Activated CD4-positive, alpha-beta T cell treated with anti-CD3 and anti-CD28 coated beads, Interleukin-2, amount 10 ng/mL, durations not matched to agents 7 days and 5 days (primary cell): ENCODE measurements at regions not wholly inside any gene's neighbourhood (a gene's known extent, or its start where the extent isn't known, plus 50 kb on each side); places are given as distances from the start of the nearest gene placed in this dataset.

ENCODE experiments used
- CTCF ChIA-PET: fragments of 350-600 bp; sonication (Branson Sonifier 250); formaldehyde crosslinking; loops from one replicate; lab custom pipeline; 2021; ENCODE audit warnings: antibody characterized with exemption; lab: Charles Lee
- POLR2A ChIA-PET: fragments of 350-600 bp; sonication (Branson Sonifier 250); formaldehyde crosslinking; loops from one replicate; lab custom pipeline; 2021; ENCODE audit warnings: antibody characterized with exemption; lab: Charles Lee
- DNase-seq: peaks from one replicate; pipeline ENCODE4 v3.0.0-alpha.2; 2020
- H3K27ac Mint-ChIP-seq: one replicate; pipeline ENCODE4 v1.8.0; 2021; ENCODE audit warnings: mild to moderate bottlenecking, moderate library complexity, mixed read lengths
- H3K27me3 Mint-ChIP-seq: one replicate; pipeline ENCODE4 v1.8.0; 2021; ENCODE audit warnings: mixed read lengths
- H3K36me3 Mint-ChIP-seq: one replicate; pipeline ENCODE4 v1.8.0; 2021; ENCODE audit warnings: low read depth, mixed read lengths
- H3K4me1 Mint-ChIP-seq: one replicate; pipeline ENCODE4 v1.8.0; 2021; ENCODE audit warnings: mixed read lengths
- H3K4me3 Mint-ChIP-seq: one replicate; pipeline ENCODE4 v1.8.0; 2021; ENCODE audit warnings: mild to moderate bottlenecking, moderate library complexity, mixed read lengths
- H3K9me3 Mint-ChIP-seq: one replicate; pipeline ENCODE4 v1.8.0; 2021; ENCODE audit warnings: mixed read lengths

DNA sequence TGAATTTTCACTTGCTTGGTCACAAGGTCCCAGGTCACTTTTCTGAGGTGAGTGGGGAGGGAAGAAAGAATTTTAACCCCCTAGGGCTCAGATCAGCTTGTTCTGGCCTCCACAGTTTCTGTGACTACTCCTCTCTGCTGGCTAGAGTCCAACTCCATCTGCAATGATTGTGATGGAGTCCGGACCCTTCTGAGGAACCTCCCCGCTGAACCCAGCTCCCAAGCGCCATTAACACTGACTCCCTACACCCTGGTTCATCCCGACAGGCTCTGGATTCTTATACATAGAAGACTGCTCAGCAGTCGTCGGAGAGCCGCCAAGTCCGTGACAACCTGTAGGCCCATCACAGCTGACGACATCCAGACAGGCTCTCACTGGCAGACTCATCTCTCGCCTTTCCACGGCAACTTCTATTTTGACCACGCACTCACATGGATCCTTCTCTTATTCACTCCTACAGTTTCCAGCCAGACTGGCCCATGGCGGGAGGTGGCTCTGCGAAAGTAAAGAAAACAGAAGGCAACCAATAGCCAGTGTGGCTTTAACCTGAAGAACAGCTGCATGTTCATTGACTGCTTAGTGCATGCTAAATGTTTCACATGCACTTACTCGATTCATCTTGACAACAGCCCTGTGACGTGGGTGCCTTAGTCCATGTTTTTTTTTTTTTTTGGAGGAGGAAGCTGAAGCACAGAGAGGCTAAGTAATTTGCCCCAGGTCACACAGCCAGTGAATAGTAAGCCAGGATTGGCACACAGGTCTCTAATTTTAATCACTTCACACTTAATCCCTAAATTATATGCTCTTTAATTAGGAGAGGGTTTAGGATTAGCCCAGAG, 68.0 kb upstream of the PRDM11 start:
- ChIA-PET POLR2A (no interaction called here), CTCF (interaction anchor here (0.7 to 2.3 kb wide), 4 partner anchors 9 to 194 kb away, joined by 3 to 9 read pairs (median 3); no protein-coding TSS in a partner anchor)
- no peak for DNase-seq
- no peak overlapping the region for H3K4me3 Mint-ChIP-seq
- no peaks in the 10 kb centered on the region for H3K9me3 Mint-ChIP-seq
- peaks cover 32% of the 10 kb centered on the region for H3K4me1 Mint-ChIP-seq
- no peaks in the 10 kb centered on the region for H3K36me3 Mint-ChIP-seq
- no peak overlapping the region for H3K27ac Mint-ChIP-seq
- no peaks in the 10 kb centered on the region for H3K27me3 Mint-ChIP-seq

DNA sequence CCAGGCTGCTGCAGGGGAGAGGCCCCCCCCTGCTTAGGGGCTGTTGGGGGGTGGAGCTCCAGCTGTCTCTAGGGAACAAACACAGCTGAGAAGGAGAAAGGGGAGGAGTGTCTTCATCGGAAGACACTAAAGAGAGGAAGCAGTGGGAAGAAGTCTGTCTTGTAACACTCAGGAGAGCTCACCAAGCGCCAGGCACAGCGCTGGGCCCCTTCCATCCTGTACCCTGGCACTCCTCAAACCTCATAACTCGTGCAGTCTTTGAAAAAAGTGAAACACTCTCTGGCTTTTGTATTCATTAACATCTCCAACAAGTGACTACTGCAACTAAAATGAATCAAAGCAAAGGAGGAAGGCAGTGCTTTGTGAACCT, 67.4 kb upstream of the PRDM11 start:
- POLR2A ChIA-PET: no interaction called here
- DNase-seq: no peak
- CTCF ChIA-PET: interaction anchor here (0.5 to 2.3 kb wide), 5 partner anchors 9 to 160 kb away, joined by 3 to 9 read pairs (median 6); no protein-coding TSS in a partner anchor
- no peaks in the 10 kb centered on the region for H3K9me3 Mint-ChIP-seq
- peaks cover 35% of the 10 kb centered on the region for H3K4me1 Mint-ChIP-seq
- no peaks in the 10 kb centered on the region for H3K27me3 Mint-ChIP-seq
- no peaks in the 10 kb centered on the region for H3K36me3 Mint-ChIP-seq
- H3K27ac Mint-ChIP-seq: peak overlapping the region; percentile 92
- H3K4me3 Mint-ChIP-seq: no peak overlapping the region

DNA sequence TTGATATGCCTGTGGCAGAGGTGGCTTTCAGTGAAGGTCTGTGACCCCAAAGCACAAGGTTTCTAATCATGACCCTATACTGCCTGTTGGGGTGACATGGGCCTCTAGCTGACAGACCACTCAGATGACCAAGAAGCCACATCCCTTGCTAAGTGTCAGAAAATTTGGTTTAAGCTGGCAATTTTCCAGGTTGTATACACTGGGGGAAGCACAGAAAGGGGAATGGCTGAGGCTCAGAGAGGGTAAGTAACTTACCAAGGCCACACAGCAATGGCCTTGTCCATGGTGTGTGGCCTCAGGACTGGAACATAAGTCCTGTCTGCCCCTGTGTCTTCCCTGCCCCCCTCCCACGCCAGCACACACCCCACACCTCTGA, 66.9 kb upstream of the PRDM11 start:
- DNase-seq: no peak
- no peaks in the 10 kb centered on the region for H3K27me3 Mint-ChIP-seq
- H3K27ac Mint-ChIP-seq: peak overlapping the region; percentile 92
- ChIA-PET CTCF (interaction anchor here (0.5 to 2.3 kb wide), 7 partner anchors 10 to 786 kb away, joined by 3 to 9 read pairs (median 6); no protein-coding TSS in a partner anchor), POLR2A (no interaction called here)
- H3K4me3 Mint-ChIP-seq: no peak overlapping the region
- H3K36me3 Mint-ChIP-seq: no peaks in the 10 kb centered on the region
- no peaks in the 10 kb centered on the region for H3K9me3 Mint-ChIP-seq
- H3K4me1 Mint-ChIP-seq: peaks cover 35% of the 10 kb centered on the region

DNA sequence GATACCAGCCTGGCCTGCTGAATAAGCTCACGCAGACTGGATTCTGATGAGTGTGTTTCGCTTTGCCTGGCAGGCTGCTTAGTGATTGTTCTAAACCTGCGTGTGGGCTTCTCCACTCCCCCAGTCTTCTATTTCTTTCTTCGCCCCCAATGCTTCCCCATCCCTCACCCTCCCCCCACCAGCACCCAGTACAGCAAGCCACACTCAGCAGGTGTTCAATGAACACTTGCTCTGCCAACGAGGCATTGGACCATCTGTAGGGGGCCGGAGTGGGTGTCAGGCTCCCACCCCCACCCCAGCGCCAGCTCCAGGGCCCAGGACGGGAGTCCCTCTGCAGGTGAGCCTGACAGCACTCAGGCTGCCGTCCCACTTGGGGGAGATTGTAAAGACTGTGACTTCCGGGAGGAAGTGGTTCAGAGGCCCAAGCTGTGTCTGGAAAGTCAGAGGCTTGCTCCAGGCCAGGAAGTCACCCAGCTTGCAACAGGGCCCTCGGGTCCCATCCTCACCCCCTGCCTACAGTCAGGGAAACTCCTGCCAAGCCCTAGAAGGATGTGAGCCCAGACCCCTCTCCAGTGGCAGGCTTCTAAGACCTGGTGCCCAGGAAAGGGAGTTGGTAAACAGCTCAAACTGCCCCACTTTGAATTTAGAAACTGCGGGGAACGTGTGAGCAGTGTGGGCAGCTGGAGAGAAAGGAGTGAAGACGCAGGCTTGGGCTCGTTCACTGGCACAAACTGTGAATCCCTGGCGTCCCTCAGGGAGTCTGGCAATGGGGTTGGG, 66.3 kb upstream of the PRDM11 start:
- Mint-ChIP-seq H3K27ac (peak overlapping the region; percentile 92), H3K27me3 (no peaks in the 10 kb centered on the region), H3K9me3 (no peaks in the 10 kb centered on the region), H3K4me1 (peaks cover 35% of the 10 kb centered on the region), H3K36me3 (no peaks in the 10 kb centered on the region), H3K4me3 (peak overlapping the region; percentile 26)
- ChIA-PET CTCF (interaction anchor here (0.6 to 2.3 kb wide), 10 partner anchors 11 to 785 kb away, joined by 3 to 9 read pairs (median 5); no protein-coding TSS in a partner anchor), POLR2A (interaction anchor here (0.6 kb wide), 1 partner anchor 137 kb away, joined by 4 read pairs; no protein-coding TSS in a partner anchor)
- peak; percentile 63 for DNase-seq

DNA sequence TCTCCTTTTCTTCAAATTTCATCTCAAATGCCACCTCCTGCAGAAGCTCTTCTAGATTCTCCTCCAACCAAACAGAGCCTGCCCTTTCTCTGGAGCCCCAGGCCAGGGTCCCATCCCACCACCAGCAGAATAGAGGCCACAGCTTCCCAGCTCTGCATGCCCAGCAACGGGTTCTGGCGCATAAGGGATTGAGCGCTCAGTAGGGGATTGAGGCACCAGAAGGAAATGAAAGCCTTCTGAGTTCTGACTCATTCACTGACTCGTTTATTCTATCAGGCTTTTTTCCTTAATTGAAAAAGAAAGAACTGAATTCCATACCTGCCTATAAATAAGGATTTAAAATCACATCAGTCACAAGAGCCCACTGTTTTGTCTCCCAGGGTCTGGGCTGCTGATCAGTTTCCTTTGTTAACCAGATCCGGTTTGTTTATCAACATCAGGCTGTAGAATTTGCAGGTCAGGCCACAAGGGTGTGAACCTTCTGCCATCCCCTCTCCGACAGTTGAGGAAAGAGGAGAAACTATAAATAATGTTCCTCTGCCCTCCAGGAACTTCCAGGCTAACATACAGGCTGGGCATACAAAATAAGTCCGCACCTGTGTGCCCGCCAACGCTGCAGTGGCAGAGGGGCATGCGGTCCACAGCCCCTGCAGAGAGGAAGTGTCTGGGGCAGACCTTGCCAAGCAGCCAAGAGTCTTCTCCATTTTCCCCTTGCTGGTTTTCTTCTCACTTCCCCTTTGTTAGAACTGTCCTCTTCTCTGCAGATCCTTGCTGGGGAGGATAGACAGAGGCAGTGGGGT, 63.5 kb upstream of the PRDM11 start:
- no peak for DNase-seq
- H3K4me3 Mint-ChIP-seq: no peak overlapping the region
- no peaks in the 10 kb centered on the region for H3K27me3 Mint-ChIP-seq
- H3K36me3 Mint-ChIP-seq: no peaks in the 10 kb centered on the region
- H3K4me1 Mint-ChIP-seq: peaks cover 35% of the 10 kb centered on the region
- no peak overlapping the region for H3K27ac Mint-ChIP-seq
- ChIA-PET POLR2A (no interaction called here), CTCF (interaction anchor here (1.1 kb wide), 1 partner anchor 147 kb away, joined by 3 read pairs; no protein-coding TSS in a partner anchor)
- H3K9me3 Mint-ChIP-seq: no peaks in the 10 kb centered on the region

DNA sequence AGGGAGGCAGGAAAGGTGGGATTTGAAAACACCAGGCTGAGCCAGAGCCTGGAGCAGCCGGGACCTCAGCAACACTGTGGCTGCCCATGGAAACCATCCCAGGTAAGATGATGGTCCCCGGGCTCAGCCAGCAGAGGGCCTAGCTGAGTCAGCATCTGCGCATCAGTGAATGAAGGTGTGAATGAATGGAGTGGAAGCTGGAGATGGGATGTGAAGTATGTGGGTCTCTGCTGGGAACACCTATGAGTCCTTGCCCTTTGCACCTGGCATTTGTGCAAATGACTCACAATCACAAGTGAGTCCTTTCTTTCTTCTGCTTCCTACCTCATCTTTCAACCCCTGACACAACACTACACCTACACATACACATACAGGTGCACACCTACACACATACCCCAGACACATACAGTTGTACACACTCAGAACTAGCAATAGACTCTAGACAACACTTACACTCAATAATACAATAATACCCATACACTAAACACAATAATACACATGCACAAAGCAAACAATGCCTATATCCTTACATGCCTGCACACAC, 62.8 kb upstream of the PRDM11 start:
- POLR2A ChIA-PET: interaction anchor here (0.6 kb wide), 1 partner anchor 18 kb away, joined by 4 read pairs; no protein-coding TSS in a partner anchor
- peaks cover 35% of the 10 kb centered on the region for H3K4me1 Mint-ChIP-seq
- H3K4me3 Mint-ChIP-seq: no peak overlapping the region
- no peaks in the 10 kb centered on the region for H3K36me3 Mint-ChIP-seq
- H3K27ac Mint-ChIP-seq: no peak overlapping the region
- DNase-seq: no peak
- H3K27me3 Mint-ChIP-seq: no peaks in the 10 kb centered on the region
- no peaks in the 10 kb centered on the region for H3K9me3 Mint-ChIP-seq
- CTCF ChIA-PET: no interaction called here

DNA sequence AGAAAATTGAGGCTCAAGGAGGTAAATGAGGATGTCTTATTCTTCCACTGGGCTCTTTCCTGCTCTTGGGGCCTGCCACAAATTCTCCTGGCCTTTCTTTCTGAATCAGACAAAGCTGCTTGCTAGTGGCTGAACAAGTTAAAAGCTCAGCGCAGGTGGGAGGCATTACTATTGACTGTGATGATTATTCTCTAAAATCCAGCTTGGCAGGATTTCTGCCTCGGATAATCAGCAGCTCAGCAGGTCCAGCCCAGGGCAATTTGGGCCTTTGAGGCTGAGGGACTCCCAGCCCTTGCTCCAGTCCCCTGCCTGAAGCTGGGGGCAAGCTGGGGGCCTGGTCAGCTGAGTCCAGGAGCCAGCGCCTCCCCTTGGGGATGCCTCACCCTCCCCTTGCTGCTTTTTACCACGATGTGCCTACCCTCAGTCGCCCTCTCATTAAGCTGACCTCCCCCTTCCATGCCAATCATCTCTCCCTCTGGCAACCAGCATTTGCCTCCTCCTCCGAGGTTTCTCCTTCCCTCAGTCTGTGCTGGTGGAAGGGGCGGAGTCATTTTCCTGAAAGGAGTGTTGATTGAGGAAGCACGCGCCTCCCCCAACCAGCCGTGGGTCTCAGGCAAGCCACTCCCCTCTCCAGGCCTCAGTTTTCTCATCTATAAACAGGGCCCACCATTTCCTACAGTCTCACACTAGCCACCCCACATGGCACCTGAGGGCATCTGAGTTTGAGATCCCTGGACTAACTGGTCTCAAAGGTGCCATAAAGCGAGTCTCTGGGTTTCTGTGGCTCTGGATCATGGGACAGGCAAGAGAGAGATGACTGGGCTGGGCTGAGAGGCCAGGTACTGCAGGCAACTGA, 60.6 kb upstream of the PRDM11 start:
- DNase-seq: no peak
- Mint-ChIP-seq H3K4me3 (no peak overlapping the region), H3K27me3 (peaks cover 3% of the 10 kb centered on the region), H3K27ac (no peak overlapping the region), H3K9me3 (no peaks in the 10 kb centered on the region), H3K36me3 (no peaks in the 10 kb centered on the region), H3K4me1 (peaks cover 18% of the 10 kb centered on the region)
- POLR2A ChIA-PET: no interaction called here
- CTCF ChIA-PET: no interaction called here

DNA sequence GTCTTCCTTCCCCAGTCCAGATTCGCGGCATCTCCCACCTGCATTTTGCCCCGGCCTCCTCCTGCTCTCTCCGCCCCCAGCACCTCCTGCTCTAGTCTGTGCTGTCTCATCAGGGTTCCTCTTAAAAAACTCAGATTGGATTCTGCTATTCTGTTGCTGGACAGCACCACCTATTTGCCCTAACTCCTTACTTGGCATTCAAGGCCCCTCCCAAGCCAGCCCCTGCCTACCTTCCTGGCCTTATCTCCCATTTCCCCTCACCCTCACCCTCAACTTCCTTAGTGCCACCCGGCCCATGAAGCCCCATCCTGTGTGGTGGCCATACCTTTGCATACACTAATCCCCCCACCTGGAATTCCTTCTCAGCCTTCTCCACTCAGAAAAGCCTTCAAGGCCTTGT, 59.9 kb upstream of the PRDM11 start:
- ChIA-PET CTCF (interaction anchor here (1.0 kb wide), 1 partner anchor 17 kb away, joined by 3 read pairs; no protein-coding TSS in a partner anchor), POLR2A (no interaction called here)
- no peaks in the 10 kb centered on the region for H3K9me3 Mint-ChIP-seq
- no peak overlapping the region for H3K27ac Mint-ChIP-seq
- no peak overlapping the region for H3K4me3 Mint-ChIP-seq
- peaks cover 16% of the 10 kb centered on the region for H3K4me1 Mint-ChIP-seq
- no peak for DNase-seq
- H3K36me3 Mint-ChIP-seq: no peaks in the 10 kb centered on the region
- H3K27me3 Mint-ChIP-seq: peaks cover 3% of the 10 kb centered on the region

DNA sequence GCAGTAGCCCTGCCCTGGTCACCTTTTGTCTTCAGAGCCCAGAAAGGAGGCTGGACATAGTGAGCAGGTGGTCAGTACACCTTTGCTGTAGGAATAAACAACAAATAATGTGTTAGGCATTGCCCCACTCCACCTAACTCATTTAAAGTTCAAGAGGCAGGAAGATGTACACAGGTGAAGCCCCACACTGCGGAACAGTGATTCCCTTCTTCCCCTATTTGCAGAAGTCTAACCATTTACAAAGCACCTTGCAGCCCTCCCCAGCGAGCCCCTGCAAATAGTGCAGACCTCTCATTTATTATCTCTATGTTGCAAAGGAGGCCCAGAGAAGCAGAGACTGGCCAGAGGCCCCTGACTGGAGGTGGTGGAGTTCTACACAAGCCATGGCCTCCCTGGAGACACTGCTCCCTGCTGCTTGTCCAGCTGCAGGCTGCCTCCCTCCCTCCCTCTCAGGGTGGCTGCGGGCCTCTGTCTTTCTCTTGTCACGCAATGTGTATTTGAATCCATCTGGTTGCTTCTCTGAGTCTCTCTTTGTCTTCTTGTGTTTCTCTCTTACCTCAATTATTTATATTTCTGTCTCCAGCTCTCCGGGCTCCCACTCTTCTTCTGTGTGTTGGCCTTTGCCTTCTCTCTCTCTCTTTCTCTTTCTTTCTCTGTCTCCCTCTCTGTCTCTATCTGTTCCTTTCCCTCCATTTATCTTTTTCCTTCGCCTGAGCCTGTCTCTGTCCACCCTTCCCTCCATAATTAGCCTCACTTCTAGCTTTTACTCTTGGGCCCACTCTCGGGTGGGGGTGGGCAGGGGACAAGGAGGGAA, 59.1 kb upstream of the PRDM11 start:
- CTCF ChIA-PET: interaction anchor here (0.7 to 1.5 kb wide), 3 partner anchors 14 to 18 kb away, joined by 3 read pairs; no protein-coding TSS in a partner anchor
- POLR2A ChIA-PET: no interaction called here
- H3K4me1 Mint-ChIP-seq: peaks cover 14% of the 10 kb centered on the region
- H3K4me3 Mint-ChIP-seq: no peak overlapping the region
- no peaks in the 10 kb centered on the region for H3K9me3 Mint-ChIP-seq
- peaks cover 3% of the 10 kb centered on the region for H3K27me3 Mint-ChIP-seq
- DNase-seq: no peak
- peak overlapping the region; percentile 47 for H3K27ac Mint-ChIP-seq
- H3K36me3 Mint-ChIP-seq: no peaks in the 10 kb centered on the region

DNA sequence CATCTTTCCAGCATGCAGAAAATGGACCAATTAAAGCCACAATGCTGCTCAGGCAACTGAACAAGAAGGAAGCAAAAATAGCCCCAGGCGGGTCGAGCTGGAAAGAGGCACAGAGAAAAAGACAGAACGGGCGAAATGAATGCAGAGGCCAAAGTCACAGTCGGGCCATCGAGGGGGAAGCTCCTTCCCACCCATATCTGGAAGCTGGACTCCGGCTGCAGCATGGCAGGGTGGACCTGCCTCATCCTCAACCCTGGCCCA, 58.6 kb upstream of the PRDM11 start:
- POLR2A ChIA-PET: no interaction called here

DNA sequence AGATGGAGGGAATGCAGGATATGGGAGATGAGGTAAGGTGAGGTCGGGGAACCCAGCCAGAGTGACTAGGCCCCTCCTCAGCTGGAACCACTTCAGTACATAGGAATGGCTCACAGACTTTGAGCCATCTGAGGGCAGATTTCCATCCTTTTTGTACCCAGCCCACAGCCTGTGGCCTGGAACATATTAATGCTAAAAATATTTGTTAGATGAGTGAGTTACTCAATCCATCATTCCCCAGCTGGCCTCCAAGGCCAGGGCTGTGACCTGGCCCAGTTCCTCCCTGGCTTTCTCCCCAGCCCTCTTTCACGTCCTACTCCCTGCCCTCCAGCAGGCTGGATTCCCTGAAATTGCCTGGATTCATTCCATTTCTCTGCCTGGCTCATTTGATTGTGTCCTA, 57.2 kb upstream of the PRDM11 start:
- CTCF ChIA-PET: interaction anchor here (0.5 to 2.2 kb wide), 2 partner anchors 14 to 43 kb away, joined by 4 to 7 read pairs; no protein-coding TSS in a partner anchor
- DNase-seq: no peak
- no peaks in the 10 kb centered on the region for H3K36me3 Mint-ChIP-seq
- POLR2A ChIA-PET: no interaction called here
- no peak overlapping the region for H3K27ac Mint-ChIP-seq
- no peak overlapping the region for H3K4me3 Mint-ChIP-seq
- peaks cover 11% of the 10 kb centered on the region for H3K4me1 Mint-ChIP-seq
- H3K27me3 Mint-ChIP-seq: peaks cover 5% of the 10 kb centered on the region
- no peaks in the 10 kb centered on the region for H3K9me3 Mint-ChIP-seq

More for the DNA sequence above, 58.6 kb upstream of the PRDM11 start:
- CTCF ChIA-PET: interaction anchor here (0.7 to 1.5 kb wide), 2 partner anchors 14 to 17 kb away, joined by 3 read pairs; no protein-coding TSS in a partner anchor
- no peak for DNase-seq
- Mint-ChIP-seq H3K4me1 (peaks cover 9% of the 10 kb centered on the region), H3K9me3 (no peaks in the 10 kb centered on the region), H3K4me3 (no peak overlapping the region), H3K27me3 (peaks cover 3% of the 10 kb centered on the region), H3K27ac (no peak overlapping the region), H3K36me3 (no peaks in the 10 kb centered on the region)
